GM10248 (cell line): ENCODE measurements at regions not wholly inside any gene's neighbourhood (a gene's known extent, or its start where the extent isn't known, plus 50 kb on each side); places are given as distances from the start of the nearest gene placed in this dataset.

Source experiments
- CTCF ChIA-PET: fragments of 300-600 bp; sonication (Branson Sonifier 250); formaldehyde crosslinking; extraction: SDS; loops from one replicate; lab custom pipeline; 2021; ENCODE audit warnings: antibody characterized with exemption; lab: Yijun Ruan, JAX
- POLR2A ChIA-PET: fragments of 350-650 bp; sonication (Branson Sonifier 250); formaldehyde crosslinking; extraction: SDS; loops from one replicate; lab custom pipeline; 2020; ENCODE audit warnings: antibody characterized with exemption; lab: Yijun Ruan, JAX
- DNase-seq: peaks from one replicate; pipeline ENCODE4 v3.0.0; 2012; ENCODE audit errors: extremely low spot score
- CTCF ChIP-seq: IDR thresholded peaks from 2 replicates; pipeline ENCODE4 v1.5.1; 2012; ENCODE audit warnings: mild to moderate bottlenecking, low read depth; ENCODE audit errors: extremely low read depth, missing control alignments, control extremely low read depth

- POLR2A ChIA-PET, result no interaction called here
- CTCF ChIA-PET, result interaction anchor here (0.8 to 1.7 kb wide), 2 partner anchors 11 to 25 kb away, joined by 3 to 4 read pairs; no protein-coding TSS in a partner anchor
- TF ChIP-seq CTCF, result no peak
- no peak for DNase-seq
These were observed 977.8 kb upstream of the NR2F2 start for GRCh38 chr15:95352631-95353187.

- TF ChIP-seq CTCF, result no peak
- POLR2A ChIA-PET, result no interaction called here
These were observed 977.0 kb upstream of the NR2F2 start for GRCh38 chr15:95353512-95353911.

GRCh38 chr15:95359966-95360365 lies 970.5 kb upstream of the NR2F2 start:
- ChIA-PET POLR2A (no interaction called here), CTCF (interaction anchor here (1.0 kb wide), 1 partner anchor 22 kb away, joined by 3 read pairs; no protein-coding TSS in a partner anchor)
- TF ChIP-seq CTCF, result no peak
- DNase-seq, result no peak

More at GRCh38 chr15:95353512-95353911, 977.0 kb upstream of the NR2F2 start:
- CTCF ChIA-PET, result no interaction called here
- DNase-seq, result no peak

GRCh38 chr15:95362306-95362705 lies 968.2 kb upstream of the NR2F2 start:
- ChIA-PET CTCF (no interaction called here), POLR2A (no interaction called here)
- TF ChIP-seq CTCF, result no peak
- no peak for DNase-seq

GRCh38 chr15:95363646-95364045 lies 966.9 kb upstream of the NR2F2 start:
- POLR2A ChIA-PET, result no interaction called here
- DNase-seq, result no peak
- TF ChIP-seq CTCF, result no peak
- CTCF ChIA-PET, result interaction anchor here (0.8 to 1.6 kb wide), 3 partner anchors 11 to 43 kb away, joined by 3 to 4 read pairs (median 3); no protein-coding TSS in a partner anchor

- DNase-seq, result no peak
- no peak for TF ChIP-seq CTCF
- CTCF ChIA-PET, result no interaction called here
- POLR2A ChIA-PET, result no interaction called here
These were observed 964.9 kb upstream of the NR2F2 start for GRCh38 chr15:95365511-95366107.

- ChIA-PET CTCF (interaction anchor here (1.0 kb wide), 1 partner anchor 12 kb away, joined by 3 read pairs; no protein-coding TSS in a partner anchor), POLR2A (no interaction called here)
- no peak for TF ChIP-seq CTCF
- no peak for DNase-seq
These were observed 962.3 kb upstream of the NR2F2 start for GRCh38 chr15:95368191-95368590.
